Ascending aorta (tissue), 2 donors: ENCODE measurements at regions not wholly inside any gene's neighbourhood (a gene's known extent, or its start where the extent isn't known, plus 50 kb on each side); places are given as distances from the start of the nearest gene placed in this dataset.

Experiments used
- DNase-seq, 2 donors: peaks; one replicate each; pipeline ENCODE4 v3.0.0-alpha.2; 2019; ENCODE audit warnings: low spot score in 2 of 2
- H3K27ac ChIP-seq, 2 donors: fragments of 200-600 bp; sonication (generic); one replicate each; pipeline ENCODE4 v1.5.1; 2016 to 2017; ENCODE audit warnings: mild to moderate bottlenecking in 1 of 2
- H3K27me3 ChIP-seq: fragments of 200-600 bp; sonication (generic); one replicate; pipeline ENCODE4 v1.5.1; 2017
- H3K36me3 ChIP-seq, 2 donors: fragments of 200-600 bp; sonication (generic); one replicate each; pipeline ENCODE4 v1.5.1; 2016
- H3K4me1 ChIP-seq, 2 donors: fragments of 200-600 bp; sonication (generic); one replicate each; pipeline ENCODE4 v1.5.1; 2016 to 2017; ENCODE audit warnings: mild to moderate bottlenecking in 1 of 2
- H3K4me3 ChIP-seq, 2 donors: fragments of 200-600 bp; sonication (generic); one replicate each; pipeline ENCODE4 v1.5.1; 2016 to 2017; ENCODE audit warnings: mild to moderate bottlenecking in 1 of 2
- H3K9me3 ChIP-seq, 2 donors: fragments of 200-600 bp; sonication (generic); one replicate each; pipeline ENCODE4 v1.5.1; 2016
- intact Hi-C: fragments of 100-400 bp; cut with DNase I; formaldehyde crosslinking; loops from one replicate; pipeline ENCODE4 v1.15.1; 2023
- TF ChIP-seq, protein P1 (sequence below), 3 experiments: fragments of 200-600 bp in 2 of 3; fragments of 450-650 bp in 1 of 3; sonication (generic) in 2 of 3; IDR thresholded peaks; one replicate each; pipeline ENCODE4 v1.5.1; 2016 to 2019; ENCODE audit warnings: antibody characterized with exemption in 3 of 3, mild to moderate bottlenecking in 1 of 3, moderate library complexity in 1 of 3

DNA sequence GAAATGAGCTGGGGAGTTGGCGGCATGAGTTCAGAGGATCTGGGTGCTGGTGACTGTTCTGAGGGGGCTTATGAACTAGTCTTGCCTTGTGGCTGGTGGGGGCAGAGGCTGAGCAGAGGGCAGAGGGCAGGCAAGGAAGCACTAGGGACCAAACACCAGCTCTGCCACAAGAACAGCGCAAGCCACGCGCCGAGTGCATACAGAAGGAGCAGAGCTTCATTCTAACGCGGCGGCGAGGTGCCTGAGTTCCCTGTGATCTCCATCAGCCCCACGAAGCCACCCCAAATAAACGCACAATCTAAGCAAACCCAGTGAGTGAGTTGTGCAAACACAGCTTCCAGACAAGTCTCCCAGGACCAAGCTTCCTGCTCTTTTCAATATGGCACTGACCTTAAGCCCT is 110.6 kb upstream of the ALDH1B1 start:
- no peaks in the 10 kb centered on the region for H3K9me3 ChIP-seq
- H3K27ac ChIP-seq: no peak overlapping the region
- no peaks in the 10 kb centered on the region for H3K27me3 ChIP-seq
- DNase-seq: no peak
- no peaks in the 10 kb centered on the region for H3K36me3 ChIP-seq
- H3K4me3 ChIP-seq: no peak overlapping the region
- intact Hi-C loops: no loop called here
- H3K4me1 ChIP-seq: no peaks in the 10 kb centered on the region
- TF ChIP-seq, protein P1, sequence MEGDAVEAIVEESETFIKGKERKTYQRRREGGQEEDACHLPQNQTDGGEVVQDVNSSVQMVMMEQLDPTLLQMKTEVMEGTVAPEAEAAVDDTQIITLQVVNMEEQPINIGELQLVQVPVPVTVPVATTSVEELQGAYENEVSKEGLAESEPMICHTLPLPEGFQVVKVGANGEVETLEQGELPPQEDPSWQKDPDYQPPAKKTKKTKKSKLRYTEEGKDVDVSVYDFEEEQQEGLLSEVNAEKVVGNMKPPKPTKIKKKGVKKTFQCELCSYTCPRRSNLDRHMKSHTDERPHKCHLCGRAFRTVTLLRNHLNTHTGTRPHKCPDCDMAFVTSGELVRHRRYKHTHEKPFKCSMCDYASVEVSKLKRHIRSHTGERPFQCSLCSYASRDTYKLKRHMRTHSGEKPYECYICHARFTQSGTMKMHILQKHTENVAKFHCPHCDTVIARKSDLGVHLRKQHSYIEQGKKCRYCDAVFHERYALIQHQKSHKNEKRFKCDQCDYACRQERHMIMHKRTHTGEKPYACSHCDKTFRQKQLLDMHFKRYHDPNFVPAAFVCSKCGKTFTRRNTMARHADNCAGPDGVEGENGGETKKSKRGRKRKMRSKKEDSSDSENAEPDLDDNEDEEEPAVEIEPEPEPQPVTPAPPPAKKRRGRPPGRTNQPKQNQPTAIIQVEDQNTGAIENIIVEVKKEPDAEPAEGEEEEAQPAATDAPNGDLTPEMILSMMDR (IDR thresholded peaks at IDR 0.05): no peak

DNA sequence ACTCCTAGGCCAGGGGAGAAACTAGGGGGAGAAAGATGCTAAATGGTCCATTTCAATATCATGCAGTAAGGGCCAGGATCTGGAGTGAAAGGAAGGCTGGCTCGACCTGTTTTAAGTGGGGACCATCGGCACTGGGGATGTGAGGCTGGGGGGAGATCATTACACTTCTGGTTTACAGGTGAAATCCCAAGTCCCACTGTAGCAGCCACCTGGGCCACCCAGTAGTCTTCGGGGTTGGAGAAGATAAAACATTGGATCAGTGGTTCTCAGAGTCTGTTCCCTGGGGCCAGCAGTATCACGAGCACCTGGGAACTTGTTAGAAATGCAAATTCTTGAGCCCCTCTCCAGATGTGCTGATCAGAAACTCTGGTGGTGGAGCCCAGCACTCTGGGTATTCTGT is 111.3 kb upstream of the ALDH1B1 start:
- intact Hi-C loops: no loop called here
- DNase-seq: no peak

DNA sequence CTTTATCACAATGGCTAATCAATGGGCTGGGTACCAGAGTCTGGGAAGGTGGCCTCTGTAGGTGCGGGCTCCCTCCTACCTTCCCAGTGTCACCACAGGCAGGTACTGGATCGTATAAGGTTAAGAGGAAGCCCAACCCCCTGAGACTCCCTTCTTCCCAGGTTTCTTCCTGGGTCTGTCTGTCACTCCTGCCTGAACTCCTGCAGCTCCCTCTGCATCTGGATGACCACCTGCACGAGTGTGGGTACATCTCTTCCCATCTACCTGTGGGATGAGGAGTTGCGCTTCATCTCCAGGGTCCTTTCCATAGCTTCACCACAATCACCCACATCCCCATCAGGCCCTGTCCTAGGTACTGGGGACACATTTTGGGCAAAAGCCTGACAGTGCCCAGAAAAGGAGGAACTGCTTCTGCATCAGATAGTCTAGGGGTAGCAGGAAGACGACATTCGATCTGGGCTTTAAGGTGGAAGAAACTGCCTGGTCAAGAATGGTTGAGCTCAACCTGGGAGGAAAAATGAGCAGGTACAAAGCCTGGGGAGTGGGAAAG is 112.2 kb upstream of the ALDH1B1 start:
- no peaks in the 10 kb centered on the region for H3K27me3 ChIP-seq
- no peak overlapping the region for H3K27ac ChIP-seq
- no peaks in the 10 kb centered on the region for H3K9me3 ChIP-seq
- intact Hi-C loops: no loop called here
- no peaks in the 10 kb centered on the region for H3K4me1 ChIP-seq
- no peaks in the 10 kb centered on the region for H3K36me3 ChIP-seq
- TF ChIP-seq, protein P1 (IDR thresholded peaks at IDR 0.05): no peak
- H3K4me3 ChIP-seq: no peak overlapping the region
- DNase-seq: peak in 1 of 2 donors; percentile 19

More for the DNA sequence above, 111.3 kb upstream of the ALDH1B1 start:
- no peaks in the 10 kb centered on the region for H3K36me3 ChIP-seq
- H3K4me1 ChIP-seq: no peaks in the 10 kb centered on the region
- H3K27ac ChIP-seq: no peak overlapping the region
- TF ChIP-seq, protein P1 (IDR thresholded peaks at IDR 0.05): no peak
- no peaks in the 10 kb centered on the region for H3K27me3 ChIP-seq
- H3K4me3 ChIP-seq: no peak overlapping the region
- no peaks in the 10 kb centered on the region for H3K9me3 ChIP-seq

DNA sequence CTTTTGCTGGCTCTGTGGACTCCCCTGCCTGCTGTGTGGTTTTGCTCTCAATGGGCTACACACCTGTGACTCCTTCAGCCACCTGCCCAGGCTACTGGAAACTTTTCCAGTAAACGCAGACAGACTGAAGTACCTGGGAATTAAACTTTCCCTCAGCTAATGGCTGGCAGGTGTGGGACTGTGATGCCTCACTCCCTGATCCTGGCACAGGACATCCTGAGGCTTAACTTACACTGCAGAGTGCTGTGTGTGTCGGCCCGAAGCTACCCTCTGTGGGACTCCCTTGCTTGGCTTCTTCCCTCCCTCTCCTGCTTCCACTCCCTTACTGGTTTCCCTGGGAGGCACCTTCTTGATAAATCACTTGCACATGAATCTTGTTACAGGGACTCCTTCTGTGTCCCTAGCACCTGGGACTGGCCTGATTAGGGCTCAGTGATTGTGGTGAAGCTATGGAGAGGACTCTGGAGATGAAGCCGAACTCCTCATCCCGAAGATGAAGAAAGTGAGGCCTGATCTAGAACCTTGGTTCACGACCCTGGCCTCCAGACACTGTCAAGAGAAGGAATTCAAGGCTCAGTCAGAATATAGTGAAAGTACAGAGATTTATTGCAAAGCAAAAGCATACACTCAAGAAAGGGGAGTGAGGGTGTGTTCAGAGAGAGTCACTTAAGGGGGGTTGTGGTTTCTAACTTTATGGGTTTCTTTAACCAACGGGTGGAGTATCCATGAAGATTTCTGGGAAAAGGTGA is 113.4 kb upstream of the ALDH1B1 start:
- no peaks in the 10 kb centered on the region for H3K27me3 ChIP-seq
- H3K9me3 ChIP-seq: no peaks in the 10 kb centered on the region
- no peak overlapping the region for H3K4me3 ChIP-seq
- H3K36me3 ChIP-seq: no peaks in the 10 kb centered on the region
- intact Hi-C loops: no loop called here
- no peak overlapping the region for H3K27ac ChIP-seq
- TF ChIP-seq, protein P1 (IDR thresholded peaks at IDR 0.05): no peak
- DNase-seq: peak in 1 of 2 donors; percentile 13
- no peaks in the 10 kb centered on the region for H3K4me1 ChIP-seq

DNA sequence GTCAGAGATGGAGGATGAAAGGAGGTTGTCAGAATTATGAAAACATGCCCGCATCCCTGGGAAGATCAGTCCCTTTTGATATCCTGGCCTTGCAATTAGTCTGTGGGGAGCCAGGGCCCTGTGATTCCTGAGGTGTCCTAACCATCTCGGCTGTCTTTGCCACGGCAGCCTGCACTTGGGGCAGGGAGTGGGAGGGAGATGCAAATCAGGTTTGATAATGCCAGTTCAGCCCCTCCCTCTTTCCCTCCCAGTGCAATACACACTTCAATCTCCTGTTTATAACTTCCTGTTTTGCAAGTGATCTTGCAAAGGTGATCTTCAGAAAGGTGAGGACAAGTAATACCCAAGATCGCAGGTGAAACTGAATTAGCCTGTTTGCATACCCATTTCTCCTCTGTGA is 114.0 kb upstream of the ALDH1B1 start:
- Histone ChIP-seq H3K9me3 (no peaks in the 10 kb centered on the region), H3K27ac (no peak overlapping the region), H3K4me1 (no peaks in the 10 kb centered on the region), H3K36me3 (no peaks in the 10 kb centered on the region), H3K27me3 (no peaks in the 10 kb centered on the region), H3K4me3 (no peak overlapping the region)
- peak in 1 of 2 donors; percentile 15 for DNase-seq
- intact Hi-C loops: no loop called here
- TF ChIP-seq, protein P1 (IDR thresholded peaks at IDR 0.05): no peak
